ENCODE measurements at regions not wholly inside any gene's neighbourhood (a gene's known extent, or its start where the extent isn't known, plus 50 kb on each side); places are given as distances from the start of the nearest gene placed in this dataset.

- no peak overlapping the region for H3K18ac ChIP-seq (ENCODE audit: low read length)
- no peak overlapping the region for H3K4me2 ChIP-seq (ENCODE audit: low read length)
- no peak overlapping the region for H2BK5ac ChIP-seq (ENCODE audit: low read depth, low read length, poor library complexity)
- H4K91ac ChIP-seq (ENCODE audit: low read depth, low read length) = no peak overlapping the region
- no peak overlapping the region for H3K14ac ChIP-seq (ENCODE audit: low read length)
- H3K4ac ChIP-seq (ENCODE audit: low read depth, low read length) = no peak overlapping the region
- no peak overlapping the region for H4K8ac ChIP-seq (ENCODE audit: low read depth, low read length)
- no peak overlapping the region for H2BK12ac ChIP-seq (ENCODE audit: low read length)
- no peak overlapping the region for H3K9ac ChIP-seq (ENCODE audit: low read length)
- no peak overlapping the region for H3K23ac ChIP-seq (ENCODE audit: low read length)
- no peaks in the 10 kb centered on the region for H3K79me2 ChIP-seq (ENCODE audit: control insufficient read depth, insufficient read depth, low read length, poor library complexity)
- H3K36me3 ChIP-seq (ENCODE audit: control insufficient read depth in 1 of 2, insufficient read depth in 2 of 2, low read length in 2 of 2) = no peaks in the 10 kb centered on the region
- no peak overlapping the region for H3K4me3 ChIP-seq (ENCODE audit: low read depth, low read length)
- no peak overlapping the region for H3K27ac ChIP-seq (ENCODE audit: low read depth, low read length)
- no peak overlapping the region for H2AK5ac ChIP-seq (ENCODE audit: low read length)
- H2AFZ ChIP-seq (ENCODE audit: insufficient read depth, low read length, poor library complexity) = no peak overlapping the region
- no peak overlapping the region for H4K12ac ChIP-seq (ENCODE audit: low read depth, low read length)
- no peak overlapping the region for H2BK120ac ChIP-seq (ENCODE audit: insufficient read depth, low read length, poor library complexity)
- no peaks in the 10 kb centered on the region for H3K4me1 ChIP-seq (ENCODE audit: control insufficient read depth in 1 of 2, insufficient read depth in 2 of 2, low read length in 2 of 2)
- no peaks in the 10 kb centered on the region for H3K9me3 ChIP-seq (ENCODE audit: insufficient read depth, low read depth, low read length)
- H3K79me1 ChIP-seq (ENCODE audit: low read length) = no peaks in the 10 kb centered on the region
- no peak for DNase-seq
- WGBS (ENCODE audit: extremely low coverage, insufficient coverage, insufficient read length) = no CpG with 5 or more reads among the region's 13 CpGs
- no peaks in the 10 kb centered on the region for H3K27me3 ChIP-seq (ENCODE audit: insufficient read depth, low read length)
These were observed 156.1 kb upstream of the MYCN start for GRCh38 chr2:15784106-15784885.

DNA sequence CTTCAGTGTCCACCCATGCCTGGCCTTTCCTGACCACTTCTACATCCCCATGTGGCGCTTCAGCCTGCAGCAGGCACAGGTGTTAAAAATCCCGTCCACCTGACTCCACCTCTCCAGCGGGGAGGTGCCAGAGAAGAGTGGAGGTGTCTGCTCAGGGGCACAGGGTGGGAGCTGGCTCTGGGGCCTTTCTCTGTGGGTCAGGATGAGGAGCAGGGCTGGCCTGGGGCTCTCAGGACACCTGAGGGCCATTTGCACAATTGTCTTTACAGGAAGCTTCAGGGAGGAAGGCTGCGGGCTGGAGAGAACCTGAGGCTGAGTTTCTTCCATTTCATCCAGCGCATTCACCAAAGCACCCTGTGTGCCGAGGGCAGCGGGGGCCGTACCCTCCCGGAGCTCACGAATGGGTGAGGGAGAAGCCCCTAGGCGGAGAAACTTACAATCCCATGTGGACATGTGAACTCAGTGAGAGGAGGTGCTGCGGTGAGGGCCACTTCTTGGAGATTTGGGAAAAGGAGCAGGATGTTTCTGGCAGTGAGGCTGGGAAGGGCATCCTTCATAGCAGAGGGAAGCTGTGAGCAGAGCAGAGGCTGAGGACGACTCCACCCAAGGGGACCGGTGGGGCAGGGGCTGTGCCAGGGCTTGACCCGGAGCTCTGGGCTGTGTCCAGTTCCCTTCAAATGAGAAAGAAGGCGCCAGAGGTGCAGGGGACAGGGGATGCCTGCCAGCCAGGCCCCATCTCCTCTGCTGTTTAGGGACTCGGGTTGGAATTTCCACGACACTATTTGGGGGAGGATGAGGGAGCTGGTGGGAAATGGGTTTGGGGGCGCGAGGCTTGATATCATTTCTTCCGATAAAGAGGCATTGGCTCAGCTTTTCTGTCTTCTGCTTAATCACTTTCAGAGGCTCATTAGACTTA, 155.2 kb upstream of the MYCN start:
- no CpG with 5 or more reads among the region's 21 CpGs for WGBS (ENCODE audit: extremely low coverage, insufficient coverage, insufficient read length)
- no peak overlapping the region for H3K14ac ChIP-seq (ENCODE audit: low read length)
- peak overlapping the region; percentile 15 for H4K91ac ChIP-seq (ENCODE audit: low read depth, low read length)
- H2BK120ac ChIP-seq (ENCODE audit: insufficient read depth, low read length, poor library complexity) = no peak overlapping the region
- H3K79me2 ChIP-seq (ENCODE audit: control insufficient read depth, insufficient read depth, low read length, poor library complexity) = no peaks in the 10 kb centered on the region
- no peak overlapping the region for H3K4me3 ChIP-seq (ENCODE audit: low read depth, low read length)
- H4K8ac ChIP-seq (ENCODE audit: low read depth, low read length) = no peak overlapping the region
- H3K9ac ChIP-seq (ENCODE audit: low read length) = no peak overlapping the region
- H2AFZ ChIP-seq (ENCODE audit: insufficient read depth, low read length, poor library complexity) = no peak overlapping the region
- no peak overlapping the region for H3K27ac ChIP-seq (ENCODE audit: low read depth, low read length)
- no peak overlapping the region for H3K4me2 ChIP-seq (ENCODE audit: low read length)
- H3K36me3 ChIP-seq (ENCODE audit: control insufficient read depth in 1 of 2, insufficient read depth in 2 of 2, low read length in 2 of 2) = no peaks in the 10 kb centered on the region
- H3K79me1 ChIP-seq (ENCODE audit: low read length) = no peaks in the 10 kb centered on the region
- no peaks in the 10 kb centered on the region for H3K9me3 ChIP-seq (ENCODE audit: insufficient read depth, low read depth, low read length)
- H4K12ac ChIP-seq (ENCODE audit: low read depth, low read length) = no peak overlapping the region
- no peaks in the 10 kb centered on the region for H3K4me1 ChIP-seq (ENCODE audit: control insufficient read depth in 1 of 2, insufficient read depth in 2 of 2, low read length in 2 of 2)
- no peak overlapping the region for H3K18ac ChIP-seq (ENCODE audit: low read length)
- H3K4ac ChIP-seq (ENCODE audit: low read depth, low read length) = no peak overlapping the region
- no peak overlapping the region for H2BK5ac ChIP-seq (ENCODE audit: low read depth, low read length, poor library complexity)
- no peaks in the 10 kb centered on the region for H3K27me3 ChIP-seq (ENCODE audit: insufficient read depth, low read length)
- DNase-seq = no peak
- no peak overlapping the region for H2BK12ac ChIP-seq (ENCODE audit: low read length)
- H2AK5ac ChIP-seq (ENCODE audit: low read length) = no peak overlapping the region
- no peak overlapping the region for H3K23ac ChIP-seq (ENCODE audit: low read length)

- no peaks in the 10 kb centered on the region for H3K79me1 ChIP-seq (ENCODE audit: low read length)
- no CpG with 5 or more reads among the region's 11 CpGs for WGBS (ENCODE audit: extremely low coverage, insufficient coverage, insufficient read length)
- H3K36me3 ChIP-seq (ENCODE audit: control insufficient read depth in 1 of 2, insufficient read depth in 2 of 2, low read length in 2 of 2) = no peaks in the 10 kb centered on the region
- no peak overlapping the region for H3K27ac ChIP-seq (ENCODE audit: low read depth, low read length)
- no peak overlapping the region for H3K14ac ChIP-seq (ENCODE audit: low read length)
- no peak overlapping the region for H3K4me3 ChIP-seq (ENCODE audit: low read depth, low read length)
- H3K4ac ChIP-seq (ENCODE audit: low read depth, low read length) = no peak overlapping the region
- H4K8ac ChIP-seq (ENCODE audit: low read depth, low read length) = no peak overlapping the region
- no peaks in the 10 kb centered on the region for H3K79me2 ChIP-seq (ENCODE audit: control insufficient read depth, insufficient read depth, low read length, poor library complexity)
- H3K4me1 ChIP-seq (ENCODE audit: control insufficient read depth in 1 of 2, insufficient read depth in 2 of 2, low read length in 2 of 2) = no peaks in the 10 kb centered on the region
- no peak overlapping the region for H2AK5ac ChIP-seq (ENCODE audit: low read length)
- H3K23ac ChIP-seq (ENCODE audit: low read length) = no peak overlapping the region
- H3K4me2 ChIP-seq (ENCODE audit: low read length) = no peak overlapping the region
- no peak overlapping the region for H2BK120ac ChIP-seq (ENCODE audit: insufficient read depth, low read length, poor library complexity)
- H3K9me3 ChIP-seq (ENCODE audit: insufficient read depth, low read depth, low read length) = no peaks in the 10 kb centered on the region
- no peaks in the 10 kb centered on the region for H3K27me3 ChIP-seq (ENCODE audit: insufficient read depth, low read length)
- no peak overlapping the region for H2BK12ac ChIP-seq (ENCODE audit: low read length)
- no peak overlapping the region for H3K9ac ChIP-seq (ENCODE audit: low read length)
- no peak overlapping the region for H4K12ac ChIP-seq (ENCODE audit: low read depth, low read length)
- H2AFZ ChIP-seq (ENCODE audit: insufficient read depth, low read length, poor library complexity) = no peak overlapping the region
- no peak overlapping the region for H4K91ac ChIP-seq (ENCODE audit: low read depth, low read length)
- H3K18ac ChIP-seq (ENCODE audit: low read length) = no peak overlapping the region
- no peak for DNase-seq
- H2BK5ac ChIP-seq (ENCODE audit: low read depth, low read length, poor library complexity) = no peak overlapping the region
These were observed 154.2 kb upstream of the MYCN start for GRCh38 chr2:15786003-15786654.

- Histone ChIP-seq H3K27ac (ENCODE audit: low read depth, low read length) (no peak overlapping the region), H3K79me1 (ENCODE audit: low read length) (no peaks in the 10 kb centered on the region), H3K4me1 (ENCODE audit: control insufficient read depth in 1 of 2, insufficient read depth in 2 of 2, low read length in 2 of 2) (no peaks in the 10 kb centered on the region), H3K27me3 (ENCODE audit: insufficient read depth, low read length) (no peaks in the 10 kb centered on the region), H4K8ac (ENCODE audit: low read depth, low read length) (no peak overlapping the region), H4K12ac (ENCODE audit: low read depth, low read length) (no peak overlapping the region), H3K18ac (ENCODE audit: low read length) (no peak overlapping the region), H4K91ac (ENCODE audit: low read depth, low read length) (no peak overlapping the region), H3K23ac (ENCODE audit: low read length) (no peak overlapping the region), H2BK5ac (ENCODE audit: low read depth, low read length, poor library complexity) (no peak overlapping the region), H2AFZ (ENCODE audit: insufficient read depth, low read length, poor library complexity) (no peak overlapping the region), H2AK5ac (ENCODE audit: low read length) (no peak overlapping the region), H3K36me3 (ENCODE audit: control insufficient read depth in 1 of 2, insufficient read depth in 2 of 2, low read length in 2 of 2) (no peaks in the 10 kb centered on the region), H3K4me3 (ENCODE audit: low read depth, low read length) (no peak overlapping the region), H3K9ac (ENCODE audit: low read length) (no peak overlapping the region), H3K79me2 (ENCODE audit: control insufficient read depth, insufficient read depth, low read length, poor library complexity) (no peaks in the 10 kb centered on the region), H3K4ac (ENCODE audit: low read depth, low read length) (no peak overlapping the region), H3K9me3 (ENCODE audit: insufficient read depth, low read depth, low read length) (no peaks in the 10 kb centered on the region), H3K14ac (ENCODE audit: low read length) (no peak overlapping the region), H2BK12ac (ENCODE audit: low read length) (no peak overlapping the region), H2BK120ac (ENCODE audit: insufficient read depth, low read length, poor library complexity) (no peak overlapping the region), H3K4me2 (ENCODE audit: low read length) (no peak overlapping the region)
- WGBS (ENCODE audit: extremely low coverage, insufficient coverage, insufficient read length) = no CpG with 5 or more reads among the region's 2 CpGs
- no peak for DNase-seq
These were observed 153.4 kb upstream of the MYCN start for GRCh38 chr2:15786901-15787300.

All from trophoblast cell (in vitro differentiated cells and primary cell).